ENCODE measurements at regions not wholly inside any gene's neighbourhood (a gene's known extent, or its start where the extent isn't known, plus 50 kb on each side); places are given as distances from the start of the nearest gene placed in this dataset.
"Not testable (repeated sequence)": the region's sequence is repeated elsewhere in the genome, so short reads cannot be mapped to it uniquely, and the experiment has no call there.

- not testable (repeated sequence) for TF ChIP-seq POLR2AphosphoS5, CTCF, POLR2A, EP300 (IDR thresholded peaks at IDR 0.05)
Measured at GRCh38 chrX:13441608-13442007, 121.8 kb upstream of the ATXN3L start.
